Coronary artery (tissue), 2 donors: ENCODE measurements at regions not wholly inside any gene's neighbourhood (a gene's known extent, or its start where the extent isn't known, plus 50 kb on each side); places are given as distances from the start of the nearest gene placed in this dataset.

ENCODE experiments used
- DNase-seq: peaks from one replicate; pipeline ENCODE4 v3.0.0-alpha.2; 2017; ENCODE audit warnings: low spot score
- H3K27ac ChIP-seq, 2 donors: fragments of 200-600 bp; sonication (generic); one replicate each; pipeline ENCODE4 v1.5.1; 2016 to 2019
- H3K4me3 ChIP-seq: fragments of 200-600 bp; sonication (generic); 2 replicates; pipeline ENCODE4 v1.5.1; 2016; ENCODE audit warnings: mild to moderate bottlenecking, moderate library complexity
- CTCF ChIP-seq: fragments of 200-600 bp; sonication (generic); IDR thresholded peaks from one replicate; pipeline ENCODE4 v1.5.1; 2019; ENCODE audit warnings: antibody characterized with exemption

- no peak overlapping the region for H3K4me3 ChIP-seq
- DNase-seq = no peak
- TF ChIP-seq CTCF = no peak
- no peak overlapping the region for H3K27ac ChIP-seq
Observed at GRCh38 chr6:49038294-49038822, 424.7 kb downstream of the MMUT start.

GRCh38 chr6:49030251-49031020 lies 432.6 kb downstream of the MMUT start:
- TF ChIP-seq CTCF = no peak
- no peak overlapping the region for H3K4me3 ChIP-seq
- DNase-seq = no peak
- H3K27ac ChIP-seq = no peak overlapping the region

GRCh38 chr6:49027644-49028043 lies 435.4 kb downstream of the MMUT start:
- Histone ChIP-seq H3K4me3 (no peak overlapping the region), H3K27ac (no peak overlapping the region)
- DNase-seq = no peak
- TF ChIP-seq CTCF = no peak

GRCh38 chr6:49025273-49026240 lies 437.5 kb downstream of the MMUT start:
- DNase-seq = no peak
- no peak overlapping the region for H3K4me3 ChIP-seq
- H3K27ac ChIP-seq = no peak overlapping the region
- TF ChIP-seq CTCF = no peak

GRCh38 chr6:49004801-49005200 lies 458.3 kb downstream of the MMUT start:
- no peak overlapping the region for H3K27ac ChIP-seq
- TF ChIP-seq CTCF = no peak
- DNase-seq = no peak
- no peak overlapping the region for H3K4me3 ChIP-seq

- no peak overlapping the region for H3K27ac ChIP-seq
- H3K4me3 ChIP-seq = no peak overlapping the region
- no peak for TF ChIP-seq CTCF
- no peak for DNase-seq
Observed at GRCh38 chr6:49003348-49003747, 459.7 kb downstream of the MMUT start.
